Activated B cell treated with CpG ODN at 0.5 μM for 24 hours (primary cell): ENCODE measurements at regions not wholly inside any gene's neighbourhood (a gene's known extent, or its start where the extent isn't known, plus 50 kb on each side); places are given as distances from the start of the nearest gene placed in this dataset.

Experiments used
- ATAC-seq: fragments of 200-7000 bp; cut with Tn5 transposase; one replicate; pipeline ENCODE4 v1.10.0; 2021; ENCODE audit warnings: low read depth, mild to moderate bottlenecking, moderate library complexity
- CTCF ChIA-PET: fragments of 350-600 bp; sonication (Branson Sonifier 250); formaldehyde crosslinking; loops from one replicate; lab custom pipeline; 2021; ENCODE audit warnings: antibody characterized with exemption; lab: Charles Lee
- POLR2A ChIA-PET: fragments of 350-600 bp; sonication (Branson Sonifier 250); formaldehyde crosslinking; loops from one replicate; lab custom pipeline; 2021; ENCODE audit warnings: antibody characterized with exemption; lab: Charles Lee
- DNase-seq: peaks from one replicate; pipeline ENCODE4 v3.0.0; 2022
- H3K27ac Mint-ChIP-seq: one replicate; pipeline ENCODE4 v1.8.0; 2020; ENCODE audit warnings: mixed read lengths
- H3K27me3 Mint-ChIP-seq: one replicate; pipeline ENCODE4 v1.8.0; 2021; ENCODE audit warnings: mixed read lengths
- H3K36me3 Mint-ChIP-seq: one replicate; pipeline ENCODE4 v1.8.0; 2021; ENCODE audit warnings: low read depth, mixed read lengths
- H3K4me1 Mint-ChIP-seq: one replicate; pipeline ENCODE4 v1.8.0; 2021; ENCODE audit warnings: mixed read lengths
- H3K4me3 Mint-ChIP-seq: one replicate; pipeline ENCODE4 v1.8.0; 2020; ENCODE audit warnings: mild to moderate bottlenecking, mixed read lengths
- H3K9me3 Mint-ChIP-seq: one replicate; pipeline ENCODE4 v1.8.0; 2020; ENCODE audit warnings: mixed read lengths
- intact Hi-C: fragments of 100-400 bp; cut with micrococcal nuclease; formaldehyde crosslinking; loops from one replicate; pipeline ENCODE4 v1.15.1; 2024
- TF ChIP-seq, protein P1 (sequence below): fragments of 200-600 bp; IDR thresholded peaks from one replicate; pipeline ENCODE4 v1.8.0; 2022; ENCODE audit warnings: antibody characterized with exemption, mild to moderate bottlenecking

- Mint-ChIP-seq H3K4me1 (no peaks in the 10 kb centered on the region), H3K27ac (no peak overlapping the region), H3K36me3 (no peaks in the 10 kb centered on the region), H3K4me3 (no peak overlapping the region), H3K27me3 (no peaks in the 10 kb centered on the region), H3K9me3 (no peaks in the 10 kb centered on the region)
- ATAC-seq (no peak), DNase-seq (no peak)
- TF ChIP-seq, protein P1, sequence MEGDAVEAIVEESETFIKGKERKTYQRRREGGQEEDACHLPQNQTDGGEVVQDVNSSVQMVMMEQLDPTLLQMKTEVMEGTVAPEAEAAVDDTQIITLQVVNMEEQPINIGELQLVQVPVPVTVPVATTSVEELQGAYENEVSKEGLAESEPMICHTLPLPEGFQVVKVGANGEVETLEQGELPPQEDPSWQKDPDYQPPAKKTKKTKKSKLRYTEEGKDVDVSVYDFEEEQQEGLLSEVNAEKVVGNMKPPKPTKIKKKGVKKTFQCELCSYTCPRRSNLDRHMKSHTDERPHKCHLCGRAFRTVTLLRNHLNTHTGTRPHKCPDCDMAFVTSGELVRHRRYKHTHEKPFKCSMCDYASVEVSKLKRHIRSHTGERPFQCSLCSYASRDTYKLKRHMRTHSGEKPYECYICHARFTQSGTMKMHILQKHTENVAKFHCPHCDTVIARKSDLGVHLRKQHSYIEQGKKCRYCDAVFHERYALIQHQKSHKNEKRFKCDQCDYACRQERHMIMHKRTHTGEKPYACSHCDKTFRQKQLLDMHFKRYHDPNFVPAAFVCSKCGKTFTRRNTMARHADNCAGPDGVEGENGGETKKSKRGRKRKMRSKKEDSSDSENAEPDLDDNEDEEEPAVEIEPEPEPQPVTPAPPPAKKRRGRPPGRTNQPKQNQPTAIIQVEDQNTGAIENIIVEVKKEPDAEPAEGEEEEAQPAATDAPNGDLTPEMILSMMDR: no peak
- intact Hi-C loops: no loop called here
- POLR2A ChIA-PET: no interaction called here
- CTCF ChIA-PET: no interaction called here
These were observed 206.5 kb downstream of the RWDD3 start for GRCh38 chr1:95440511-95440910.

DNA sequence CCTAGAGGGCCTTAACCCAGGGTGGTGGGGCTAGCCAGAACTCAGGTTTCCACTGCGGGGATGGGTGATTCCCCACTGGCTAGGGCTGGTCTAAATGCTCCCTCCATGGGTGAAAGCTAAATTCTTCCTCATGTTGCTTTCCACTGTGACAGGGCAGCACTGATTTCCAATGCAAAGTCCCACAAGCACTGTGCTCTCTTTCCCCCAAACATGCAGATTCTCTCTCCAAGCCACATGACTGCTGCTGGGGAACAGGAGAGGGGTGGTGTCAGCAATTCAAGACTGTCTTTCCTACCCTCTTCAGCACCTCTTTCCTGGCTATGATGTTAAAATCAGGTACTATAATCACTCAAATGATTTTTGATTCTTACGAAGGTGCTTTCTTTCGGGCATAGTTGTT is 215.5 kb downstream of the RWDD3 start:
- CTCF ChIA-PET: no interaction called here
- Mint-ChIP-seq H3K27me3 (no peaks in the 10 kb centered on the region), H3K9me3 (peaks cover 4% of the 10 kb centered on the region), H3K36me3 (no peaks in the 10 kb centered on the region), H3K27ac (no peak overlapping the region), H3K4me3 (no peak overlapping the region), H3K4me1 (no peaks in the 10 kb centered on the region)
- ATAC-seq: no peak
- intact Hi-C loops: no loop called here
- TF ChIP-seq, protein P1: no peak
- DNase-seq: no peak
- POLR2A ChIA-PET: no interaction called here

DNA sequence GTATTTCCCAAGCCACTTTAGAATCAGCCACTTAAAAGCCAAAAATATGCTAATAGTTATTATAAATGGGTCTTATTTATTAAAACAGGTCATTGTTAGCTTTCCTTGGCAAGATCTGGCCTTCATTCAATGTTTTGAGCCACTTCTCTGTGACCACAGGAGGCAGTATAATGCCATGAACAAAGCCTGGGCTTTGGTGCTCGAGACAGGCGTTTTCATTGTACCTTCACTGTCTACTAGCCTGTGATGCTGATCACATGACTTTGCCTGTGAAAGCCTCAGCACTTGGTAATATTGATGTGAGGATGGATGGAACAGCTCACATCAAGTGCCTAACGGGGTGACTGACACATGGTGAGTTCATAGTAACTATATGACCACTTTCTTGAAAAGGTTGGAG is 217.0 kb downstream of the RWDD3 start:
- H3K4me3 Mint-ChIP-seq: no peak overlapping the region
- ATAC-seq: no peak
- intact Hi-C loops: no loop called here

GRCh38 chr1:95451904-95452303 is 217.9 kb downstream of the RWDD3 start:
- DNase-seq (no peak), ATAC-seq (no peak)
- Mint-ChIP-seq H3K4me1 (no peaks in the 10 kb centered on the region), H3K4me3 (no peak overlapping the region), H3K27ac (no peak overlapping the region), H3K9me3 (peaks cover 6% of the 10 kb centered on the region), H3K27me3 (no peaks in the 10 kb centered on the region), H3K36me3 (no peaks in the 10 kb centered on the region)
- POLR2A ChIA-PET: no interaction called here
- intact Hi-C loops: no loop called here
- CTCF ChIA-PET: no interaction called here
- TF ChIP-seq, protein P1: no peak

More for the DNA sequence above, 217.0 kb downstream of the RWDD3 start:
- Mint-ChIP-seq H3K27me3 (no peaks in the 10 kb centered on the region), H3K9me3 (peaks cover 6% of the 10 kb centered on the region), H3K4me1 (no peaks in the 10 kb centered on the region), H3K27ac (no peak overlapping the region), H3K36me3 (no peaks in the 10 kb centered on the region)
- TF ChIP-seq, protein P1: no peak
- DNase-seq: no peak
- CTCF ChIA-PET: no interaction called here
- POLR2A ChIA-PET: no interaction called here

- no peaks in the 10 kb centered on the region for H3K4me1 Mint-ChIP-seq
- DNase-seq (no peak), ATAC-seq (no peak)
- ChIA-PET CTCF (no interaction called here), POLR2A (no interaction called here)
- no peaks in the 10 kb centered on the region for H3K36me3 Mint-ChIP-seq
- TF ChIP-seq, protein P1: no peak
- peaks cover 5% of the 10 kb centered on the region for H3K9me3 Mint-ChIP-seq
- no peaks in the 10 kb centered on the region for H3K27me3 Mint-ChIP-seq
- H3K27ac Mint-ChIP-seq: no peak overlapping the region
- intact Hi-C loops: no loop called here
- no peak overlapping the region for H3K4me3 Mint-ChIP-seq
These were observed 219.0 kb downstream of the RWDD3 start for GRCh38 chr1:95453053-95453452.
